RWPE2 (cell line): ENCODE measurements at regions not wholly inside any gene's neighbourhood (a gene's known extent, or its start where the extent isn't known, plus 50 kb on each side); places are given as distances from the start of the nearest gene placed in this dataset.

Source experiments
- ATAC-seq: fragments of 200-7000 bp; cut with Tn5 transposase; 3 replicates; pipeline ENCODE4 v1.9.1; 2021; ENCODE audit warnings: low read depth
- DNase-seq: peaks from one replicate; pipeline ENCODE4 v3.0.0-alpha.2; 2020; ENCODE audit warnings: low spot score
- H3K27ac ChIP-seq: fragments of 450-650 bp; 2 replicates; pipeline ENCODE4 v1.5.1; 2017; ENCODE audit warnings: mild to moderate bottlenecking; ENCODE audit not compliant: poor library complexity, severe bottlenecking
- H3K27me3 ChIP-seq: fragments of 250-450 bp; sonication (Bioruptor Pico); 2 replicates; pipeline ENCODE4 v1.5.1; 2021; ENCODE audit warnings: mild to moderate bottlenecking, moderate library complexity; ENCODE audit not compliant: insufficient read depth, poor library complexity, severe bottlenecking
- H3K36me3 ChIP-seq: fragments of 250-450 bp; sonication (Bioruptor Pico); 2 replicates; pipeline ENCODE4 v1.5.1; 2020; ENCODE audit warnings: low read depth, mild to moderate bottlenecking, moderate library complexity
- H3K4me1 ChIP-seq: fragments of 250-450 bp; sonication (Bioruptor Pico); 2 replicates; pipeline ENCODE4 v1.5.1; 2021; ENCODE audit warnings: mild to moderate bottlenecking, moderate library complexity; ENCODE audit not compliant: insufficient read depth, poor library complexity, severe bottlenecking
- H3K4me3 ChIP-seq: fragments of 250-450 bp; sonication (Bioruptor Pico); 2 replicates; pipeline ENCODE4 v1.5.1; 2021; ENCODE audit warnings: mild to moderate bottlenecking, moderate library complexity; ENCODE audit not compliant: severe bottlenecking
- H3K9me3 ChIP-seq: fragments of 250-450 bp; sonication (Bioruptor Pico); 2 replicates; pipeline ENCODE4 v1.5.1; 2021; ENCODE audit warnings: mild to moderate bottlenecking, moderate library complexity; ENCODE audit not compliant: severe bottlenecking
- TF ChIP-seq, protein P1 (sequence below): fragments of 450-650 bp; IDR thresholded peaks from one replicate; pipeline ENCODE4 v1.5.1; 2017; ENCODE audit warnings: mild to moderate bottlenecking, moderate library complexity; ENCODE audit not compliant: poor library complexity, severe bottlenecking

GRCh38 chr20:61109221-61109805, 142.7 kb upstream of the CDH4 start:
- no peaks in the 10 kb centered on the region for H3K9me3 ChIP-seq
- ATAC-seq = no peak
- no peaks in the 10 kb centered on the region for H3K36me3 ChIP-seq
- no peaks in the 10 kb centered on the region for H3K4me1 ChIP-seq
- H3K27ac ChIP-seq = no peak overlapping the region
- TF ChIP-seq, protein P1, sequence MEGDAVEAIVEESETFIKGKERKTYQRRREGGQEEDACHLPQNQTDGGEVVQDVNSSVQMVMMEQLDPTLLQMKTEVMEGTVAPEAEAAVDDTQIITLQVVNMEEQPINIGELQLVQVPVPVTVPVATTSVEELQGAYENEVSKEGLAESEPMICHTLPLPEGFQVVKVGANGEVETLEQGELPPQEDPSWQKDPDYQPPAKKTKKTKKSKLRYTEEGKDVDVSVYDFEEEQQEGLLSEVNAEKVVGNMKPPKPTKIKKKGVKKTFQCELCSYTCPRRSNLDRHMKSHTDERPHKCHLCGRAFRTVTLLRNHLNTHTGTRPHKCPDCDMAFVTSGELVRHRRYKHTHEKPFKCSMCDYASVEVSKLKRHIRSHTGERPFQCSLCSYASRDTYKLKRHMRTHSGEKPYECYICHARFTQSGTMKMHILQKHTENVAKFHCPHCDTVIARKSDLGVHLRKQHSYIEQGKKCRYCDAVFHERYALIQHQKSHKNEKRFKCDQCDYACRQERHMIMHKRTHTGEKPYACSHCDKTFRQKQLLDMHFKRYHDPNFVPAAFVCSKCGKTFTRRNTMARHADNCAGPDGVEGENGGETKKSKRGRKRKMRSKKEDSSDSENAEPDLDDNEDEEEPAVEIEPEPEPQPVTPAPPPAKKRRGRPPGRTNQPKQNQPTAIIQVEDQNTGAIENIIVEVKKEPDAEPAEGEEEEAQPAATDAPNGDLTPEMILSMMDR = no peak
- peaks cover 95% of the 10 kb centered on the region for H3K27me3 ChIP-seq
- no peak overlapping the region for H3K4me3 ChIP-seq
- DNase-seq = no peak

- Histone ChIP-seq H3K36me3 (no peaks in the 10 kb centered on the region), H3K27ac (no peak overlapping the region), H3K9me3 (no peaks in the 10 kb centered on the region), H3K27me3 (peaks cover 65% of the 10 kb centered on the region), H3K4me1 (peaks cover 3% of the 10 kb centered on the region), H3K4me3 (no peak overlapping the region)
- TF ChIP-seq, protein P1 = no peak
- DNase-seq = no peak
- no peak for ATAC-seq
Observed at GRCh38 chr20:61112515-61112914, 139.5 kb upstream of the CDH4 start.

DNA sequence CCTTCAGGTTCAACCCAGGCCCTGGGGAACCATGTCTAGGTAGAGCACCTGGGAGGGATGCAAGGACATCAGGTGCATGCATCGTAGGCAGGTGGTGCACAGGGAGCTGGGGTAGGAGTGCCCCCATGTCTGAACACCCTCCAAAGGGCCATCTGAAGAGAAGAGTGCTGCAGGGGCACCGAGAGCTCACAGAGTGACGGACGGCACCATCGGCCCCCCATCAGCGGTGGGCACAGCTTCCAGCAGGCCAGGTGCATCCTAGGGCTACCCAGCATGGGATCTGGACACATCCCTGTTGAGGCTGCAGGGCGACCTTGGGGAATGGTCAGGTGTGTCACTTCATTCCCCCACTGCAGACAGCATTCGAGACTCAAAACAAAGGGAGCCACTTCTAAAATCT, 138.3 kb upstream of the CDH4 start:
- no peak for ATAC-seq
- H3K27me3 ChIP-seq = peaks cover 55% of the 10 kb centered on the region

DNA sequence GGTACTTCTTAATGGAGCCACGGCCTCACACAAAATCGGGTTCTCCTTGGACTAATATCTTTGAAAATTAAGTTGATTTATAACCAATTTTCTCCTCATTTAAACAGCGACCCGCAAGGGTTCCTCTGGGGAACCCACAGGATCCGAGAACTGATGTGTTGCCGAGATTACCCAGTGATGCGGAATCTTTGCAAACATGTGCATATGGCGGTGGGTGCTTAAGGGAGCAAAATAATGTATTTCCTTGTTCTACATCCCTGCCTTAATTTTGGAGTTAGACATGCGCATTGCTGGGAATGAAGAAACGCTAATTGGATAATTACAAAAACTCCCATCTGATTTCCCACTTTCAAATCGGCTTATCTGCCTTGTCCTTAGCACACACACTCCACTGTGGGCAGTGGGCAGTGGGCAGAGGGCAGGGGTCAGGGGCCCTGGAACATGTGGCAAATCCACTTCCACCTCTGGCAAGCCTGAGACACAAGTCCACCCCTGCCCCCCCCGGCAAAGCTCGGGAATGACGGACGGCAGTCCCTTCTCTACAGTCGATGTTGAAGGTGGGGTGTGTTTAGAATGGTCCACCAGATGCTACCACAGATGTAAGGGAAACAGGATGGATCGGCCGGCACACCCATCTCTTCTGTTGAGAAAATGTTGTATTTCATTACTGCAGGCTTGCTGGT, 137.4 kb upstream of the CDH4 start:
- DNase-seq (no peak), ATAC-seq (no peak)
- H3K36me3 ChIP-seq = no peaks in the 10 kb centered on the region
- H3K4me3 ChIP-seq = no peak overlapping the region
- H3K27ac ChIP-seq = no peak overlapping the region
- peaks cover 46% of the 10 kb centered on the region for H3K27me3 ChIP-seq
- TF ChIP-seq, protein P1 = no peak
- no peaks in the 10 kb centered on the region for H3K9me3 ChIP-seq
- peaks cover 17% of the 10 kb centered on the region for H3K4me1 ChIP-seq

More for the DNA sequence above, 138.3 kb upstream of the CDH4 start:
- DNase-seq = no peak
- H3K36me3 ChIP-seq = no peaks in the 10 kb centered on the region
- H3K9me3 ChIP-seq = no peaks in the 10 kb centered on the region
- H3K4me3 ChIP-seq = no peak overlapping the region
- TF ChIP-seq, protein P1 = no peak
- H3K27ac ChIP-seq = no peak overlapping the region
- H3K4me1 ChIP-seq = peaks cover 15% of the 10 kb centered on the region

GRCh38 chr20:61115364-61116065, 136.5 kb upstream of the CDH4 start:
- H3K9me3 ChIP-seq = no peaks in the 10 kb centered on the region
- no peak for DNase-seq
- TF ChIP-seq, protein P1 = no peak
- H3K4me1 ChIP-seq = peaks cover 23% of the 10 kb centered on the region
- H3K4me3 ChIP-seq = no peak overlapping the region
- H3K27ac ChIP-seq = no peak overlapping the region
- peaks cover 38% of the 10 kb centered on the region for H3K27me3 ChIP-seq
- no peak for ATAC-seq
- no peaks in the 10 kb centered on the region for H3K36me3 ChIP-seq
